OCI-LY7 (cell line): ENCODE measurements at regions not wholly inside any gene's neighbourhood (a gene's known extent, or its start where the extent isn't known, plus 50 kb on each side); places are given as distances from the start of the nearest gene placed in this dataset.

Experiments
- BruUV-seq: library from RNA; stranded (reverse); fragments of 400-500 nt; replicated peaks from 2 replicates; lab custom pipeline; 2021; lab: Mats Ljungman, UMichigan
- CTCF ChIA-PET: fragments of 300-600 bp; sonication (Branson Sonifier 250); formaldehyde crosslinking; loops from one replicate; lab custom pipeline; 2022; ENCODE audit warnings: antibody characterized with exemption; ENCODE audit not compliant: unreplicated experiment; lab: Charles Lee
- POLR2A ChIA-PET: fragments of 300-600 bp; sonication (Branson Sonifier 250); formaldehyde crosslinking; loops from one replicate; lab custom pipeline; 2022; ENCODE audit warnings: antibody characterized with exemption; lab: Charles Lee
- DNase-seq: peaks from one replicate; pipeline ENCODE4 v3.0.0-alpha.2; 2015; ENCODE audit warnings: low spot score
- H2AFZ ChIP-seq: fragments of 200-600 bp; sonication (generic), shearing (Covaris generic); 2 replicates; pipeline ENCODE4 v1.6.1; 2014; ENCODE audit warnings: mild to moderate bottlenecking, antibody characterized with exemption, low read length, moderate library complexity
- H3K27ac ChIP-seq: fragments of 200-600 bp; sonication (generic); 2 replicates; pipeline ENCODE4 v1.5.1; 2014; ENCODE audit warnings: mixed run types, low read depth, mild to moderate bottlenecking, moderate library complexity, low read length, inconsistent platforms; ENCODE audit not compliant: poor library complexity, severe bottlenecking
- H3K36me3 ChIP-seq: fragments of 200-600 bp; sonication (generic); 2 replicates; pipeline ENCODE4 v1.6.1; 2014; ENCODE audit warnings: mild to moderate bottlenecking, antibody characterized with exemption, low read length, moderate library complexity, mixed read lengths; ENCODE audit not compliant: insufficient read depth
- H3K4me1 ChIP-seq: fragments of 200-600 bp; sonication (generic); 2 replicates; pipeline ENCODE4 v1.5.1; 2014; ENCODE audit warnings: mild to moderate bottlenecking, low read length; ENCODE audit not compliant: insufficient read depth, poor library complexity, severe bottlenecking
- H3K4me2 ChIP-seq: fragments of 200-600 bp; sonication (generic); 2 replicates; pipeline ENCODE4 v1.6.1; 2014; ENCODE audit warnings: mild to moderate bottlenecking, low read length
- H3K4me3 ChIP-seq: fragments of 200-600 bp; sonication (generic); 2 replicates; pipeline ENCODE4 v1.5.1; 2014; ENCODE audit warnings: mild to moderate bottlenecking, low read depth, low read length; ENCODE audit not compliant: poor library complexity, severe bottlenecking
- H3K79me2 ChIP-seq: fragments of 200-600 bp; sonication (generic); 2 replicates; pipeline ENCODE4 v1.6.1; 2016; ENCODE audit warnings: low read depth, mild to moderate bottlenecking, low read length, moderate library complexity, mixed read lengths; ENCODE audit not compliant: insufficient read depth
- H3K9me2 ChIP-seq: fragments of 200-600 bp; sonication (generic); 2 replicates; pipeline ENCODE4 v1.6.1; 2016; ENCODE audit warnings: mild to moderate bottlenecking, low read length, mixed read lengths; ENCODE audit not compliant: insufficient read depth
- H3K9me3 ChIP-seq: fragments of 200-600 bp; sonication (generic); 2 replicates; pipeline ENCODE4 v1.6.1; 2014; ENCODE audit warnings: mild to moderate bottlenecking, mixed run types, low read length, mixed read lengths
- H4K20me1 ChIP-seq: fragments of 200-600 bp; sonication (generic); 2 replicates; pipeline ENCODE4 v1.6.1; 2014; ENCODE audit warnings: mild to moderate bottlenecking, antibody characterized with exemption, low read length, moderate library complexity, mixed read lengths; ENCODE audit not compliant: insufficient read depth
- CTCF ChIP-seq: fragments of 200-600 bp; sonication (generic); conservative IDR thresholded peaks from 2 replicates; pipeline ENCODE4 v1.5.1; 2014; ENCODE audit warnings: mild to moderate bottlenecking, antibody characterized with exemption, low read length, moderate library complexity, mixed read lengths
- EZH2phosphoT487 ChIP-seq: fragments of 200-600 bp; sonication (generic); IDR thresholded peaks from 2 replicates; pipeline ENCODE4 v1.6.1; 2018; ENCODE audit warnings: low read depth, borderline replicate concordance, mild to moderate bottlenecking, mixed run types, antibody characterized with exemption, low read length, moderate library complexity, mixed read lengths
- intact Hi-C: fragments of 100-400 bp; cut with micrococcal nuclease; formaldehyde crosslinking; loops from one replicate; pipeline ENCODE4 v1.10.0; 2022; ENCODE audit not compliant: unreplicated experiment

GRCh38 chr17:77700165-77700881 lies 258.2 kb upstream of the TNRC6C start:
- DNase-seq: no peak
- Histone ChIP-seq H2AFZ (no peak overlapping the region), H3K9me2 (no peaks in the 10 kb centered on the region), H3K4me3 (no peak overlapping the region), H3K27ac (no peak overlapping the region), H3K9me3 (peaks cover 25% of the 10 kb centered on the region), H3K4me1 (no peaks in the 10 kb centered on the region), H4K20me1 (no peaks in the 10 kb centered on the region), H3K4me2 (no peak overlapping the region), H3K79me2 (no peaks in the 10 kb centered on the region), H3K36me3 (no peaks in the 10 kb centered on the region)
- ChIA-PET CTCF (no interaction called here), POLR2A (interaction anchor here (0.7 kb wide), 1 partner anchor 237 kb away, joined by 3 read pairs; no protein-coding TSS in a partner anchor)
- intact Hi-C loops: no loop called here
- no TSS peak for BruUV-seq
- TF ChIP-seq EZH2phosphoT487 (no peak), CTCF (no peak)

- Histone ChIP-seq H3K9me3 (peaks cover 25% of the 10 kb centered on the region), H3K36me3 (no peaks in the 10 kb centered on the region), H3K4me1 (no peaks in the 10 kb centered on the region), H3K79me2 (no peaks in the 10 kb centered on the region), H3K4me3 (no peak overlapping the region), H4K20me1 (no peaks in the 10 kb centered on the region), H3K9me2 (no peaks in the 10 kb centered on the region), H2AFZ (no peak overlapping the region), H3K4me2 (no peak overlapping the region), H3K27ac (no peak overlapping the region)
- no peak for TF ChIP-seq CTCF
- no peak for TF ChIP-seq EZH2phosphoT487
- CTCF ChIA-PET: no interaction called here
- no peak for DNase-seq
- intact Hi-C loops: no loop called here
- POLR2A ChIA-PET: no interaction called here
- BruUV-seq: no TSS peak
These were observed 256.5 kb upstream of the TNRC6C start for GRCh38 chr17:77701996-77702395.

GRCh38 chr17:77704048-77704815 lies 254.3 kb upstream of the TNRC6C start:
- CTCF ChIA-PET: no interaction called here
- no TSS peak for BruUV-seq
- Histone ChIP-seq H3K9me2 (no peaks in the 10 kb centered on the region), H3K36me3 (no peaks in the 10 kb centered on the region), H4K20me1 (no peaks in the 10 kb centered on the region), H3K4me1 (no peaks in the 10 kb centered on the region), H3K27ac (no peak overlapping the region), H3K4me3 (no peak overlapping the region), H3K79me2 (no peaks in the 10 kb centered on the region), H3K4me2 (no peak overlapping the region), H3K9me3 (peaks cover 25% of the 10 kb centered on the region), H2AFZ (no peak overlapping the region)
- intact Hi-C loops: no loop called here
- DNase-seq: no peak
- POLR2A ChIA-PET: no interaction called here
- no peak for TF ChIP-seq EZH2phosphoT487
- no peak for TF ChIP-seq CTCF
